ENCODE measurements at regions not wholly inside any gene's neighbourhood (a gene's known extent, or its start where the extent isn't known, plus 50 kb on each side); places are given as distances from the start of the nearest gene placed in this dataset.

DNA sequence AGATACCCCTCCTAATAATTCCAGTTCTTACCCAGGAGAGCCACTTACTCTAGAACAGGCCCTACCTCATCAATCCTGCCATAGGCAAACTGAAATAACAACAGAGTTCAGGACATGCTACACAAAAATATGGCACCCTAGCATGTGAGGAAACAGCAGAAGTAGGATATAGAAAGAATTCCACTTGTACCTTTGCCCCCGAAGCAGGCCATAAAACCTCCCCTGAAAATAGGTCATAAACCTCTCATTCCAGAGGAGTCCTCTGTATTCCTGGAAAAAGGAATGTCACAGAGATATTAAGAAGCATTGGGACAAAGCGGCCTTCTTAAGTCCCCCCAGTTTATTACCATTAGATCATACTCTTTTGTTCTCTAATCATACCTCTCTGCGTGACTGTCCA is 504.3 kb upstream of the MARCKS start:
- TF ChIP-seq EZH2 (IDR thresholded peaks at IDR 0.05; ENCODE audit: borderline replicate concordance, low read length) = no peak
- TF ChIP-seq, protein P1, sequence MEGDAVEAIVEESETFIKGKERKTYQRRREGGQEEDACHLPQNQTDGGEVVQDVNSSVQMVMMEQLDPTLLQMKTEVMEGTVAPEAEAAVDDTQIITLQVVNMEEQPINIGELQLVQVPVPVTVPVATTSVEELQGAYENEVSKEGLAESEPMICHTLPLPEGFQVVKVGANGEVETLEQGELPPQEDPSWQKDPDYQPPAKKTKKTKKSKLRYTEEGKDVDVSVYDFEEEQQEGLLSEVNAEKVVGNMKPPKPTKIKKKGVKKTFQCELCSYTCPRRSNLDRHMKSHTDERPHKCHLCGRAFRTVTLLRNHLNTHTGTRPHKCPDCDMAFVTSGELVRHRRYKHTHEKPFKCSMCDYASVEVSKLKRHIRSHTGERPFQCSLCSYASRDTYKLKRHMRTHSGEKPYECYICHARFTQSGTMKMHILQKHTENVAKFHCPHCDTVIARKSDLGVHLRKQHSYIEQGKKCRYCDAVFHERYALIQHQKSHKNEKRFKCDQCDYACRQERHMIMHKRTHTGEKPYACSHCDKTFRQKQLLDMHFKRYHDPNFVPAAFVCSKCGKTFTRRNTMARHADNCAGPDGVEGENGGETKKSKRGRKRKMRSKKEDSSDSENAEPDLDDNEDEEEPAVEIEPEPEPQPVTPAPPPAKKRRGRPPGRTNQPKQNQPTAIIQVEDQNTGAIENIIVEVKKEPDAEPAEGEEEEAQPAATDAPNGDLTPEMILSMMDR (IDR thresholded peaks at IDR 0.05; ENCODE audit: low read length) = no peak
